ENCODE measurements at regions not wholly inside any gene's neighbourhood (a gene's known extent, or its start where the extent isn't known, plus 50 kb on each side); places are given as distances from the start of the nearest gene placed in this dataset.
"Not testable (repeated sequence)": the region's sequence is repeated elsewhere in the genome, so short reads cannot be mapped to it uniquely, and the experiment has no call there.

GRCh38 chr4:147173797-147174432 lies 228.3 kb upstream of the TTC29 start:
- DNase-seq: no peak

GRCh38 chr4:147174591-147174990 lies 228.9 kb upstream of the TTC29 start:
- DNase-seq: no peak

- DNase-seq: no peak
Observed at GRCh38 chr4:147175460-147176025, 229.9 kb upstream of the TTC29 start.

GRCh38 chr4:147182041-147182440 lies 236.4 kb upstream of the TTC29 start:
- peak; percentile 57 for DNase-seq

GRCh38 chr4:147192679-147193078 lies 247.0 kb upstream of the TTC29 start:
- DNase-seq: no peak

GRCh38 chr4:147194114-147194513 lies 248.4 kb upstream of the TTC29 start:
- no peak for DNase-seq

- no peak for DNase-seq
Observed at GRCh38 chr4:147194604-147195003, 248.9 kb upstream of the TTC29 start.

- peak; percentile 64 for DNase-seq
Observed at GRCh38 chr4:147195386-147195785, 249.7 kb upstream of the TTC29 start.

GRCh38 chr4:147198411-147199051 lies 252.9 kb upstream of the TTC29 start:
- DNase-seq: peak; percentile 68

GRCh38 chr4:147201016-147201415 lies 255.4 kb upstream of the TTC29 start:
- DNase-seq: peak; percentile 21

GRCh38 chr4:147206807-147207206 lies 261.1 kb upstream of the TTC29 start:
- DNase-seq: no peak

GRCh38 chr4:147207911-147208310 lies 262.2 kb upstream of the TTC29 start:
- DNase-seq: peak; percentile 11

- DNase-seq: no peak
Observed at GRCh38 chr4:147217655-147218054, 263.2 kb upstream of the EDNRA start.

- DNase-seq: no peak
Observed at GRCh38 chr4:147219145-147219544, 261.8 kb upstream of the EDNRA start.

GRCh38 chr4:147220833-147221232 lies 260.1 kb upstream of the EDNRA start:
- no peak for DNase-seq

- DNase-seq: no peak
Observed at GRCh38 chr4:147222906-147223305, 258.0 kb upstream of the EDNRA start.

- DNase-seq: no peak
Observed at GRCh38 chr4:147223576-147223975, 257.3 kb upstream of the EDNRA start.

GRCh38 chr4:147236806-147237205 lies 244.1 kb upstream of the EDNRA start:
- no peak for DNase-seq

- no peak for DNase-seq
Observed at GRCh38 chr4:147244786-147245185, 236.1 kb upstream of the EDNRA start.

- DNase-seq: no peak
Observed at GRCh38 chr4:147246096-147246495, 234.8 kb upstream of the EDNRA start.

GRCh38 chr4:147246528-147246927 lies 234.4 kb upstream of the EDNRA start:
- DNase-seq: not testable (repeated sequence)

- peak; percentile 3 for DNase-seq
Observed at GRCh38 chr4:147247579-147247978, 233.3 kb upstream of the EDNRA start.

- DNase-seq: no peak
Observed at GRCh38 chr4:147250062-147250461, 230.8 kb upstream of the EDNRA start.

- not testable (repeated sequence) for DNase-seq
Observed at GRCh38 chr4:147255268-147255667, 225.6 kb upstream of the EDNRA start.

GRCh38 chr4:147259271-147259670 lies 221.6 kb upstream of the EDNRA start:
- DNase-seq: not testable (repeated sequence)

Data from EL (cell line).